Endothelial cell of umbilical vein (primary cell): ENCODE measurements at regions not wholly inside any gene's neighbourhood (a gene's known extent, or its start where the extent isn't known, plus 50 kb on each side); places are given as distances from the start of the nearest gene placed in this dataset.

Experiments used
- BruUV-seq: library from RNA; stranded (reverse); fragments of 400-500 nt; replicated peaks from 2 replicates; lab custom pipeline; 2021; lab: Mats Ljungman, UMichigan
- CTCF ChIA-PET: fragments of 300-600, 350-600 bp; sonication (Branson Sonifier 250); formaldehyde crosslinking; loops from one replicate; lab custom pipeline; 2021; ENCODE audit warnings: antibody characterized with exemption, inconsistent platforms; lab: Charles Lee
- POLR2A ChIA-PET: fragments of 300-600, 350-600 bp; sonication (Branson Sonifier 250); formaldehyde crosslinking; loops from one replicate; lab custom pipeline; 2021; ENCODE audit warnings: antibody characterized with exemption, inconsistent platforms; lab: Charles Lee
- DNase-seq: peaks from one replicate; pipeline ENCODE4 v3.0.0-alpha.2; 2011; ENCODE audit warnings: low read depth, low spot score
- FAIRE-seq: peaks from 2 replicates; lab custom pipeline; 2011; peaks lifted over from hg19 to GRCh38; lab: Jason Lieb, UNC
- H2AFZ ChIP-seq: 2 replicates; pipeline ENCODE4 v1.6.0; 2012; ENCODE audit warnings: low read depth, low read length, control low read depth, inconsistent platforms
- H3K27ac ChIP-seq: 2 replicates; pipeline ENCODE4 v1.5.1; 2011; ENCODE audit warnings: low read depth, mild to moderate bottlenecking, control low read depth, low read length, moderate library complexity; ENCODE audit not compliant: insufficient read depth
- H3K27me3 ChIP-seq, 2 experiments: 2 replicates each; pipeline versions ENCODE4 v1.6.0 to v1.6.1; 2011; ENCODE audit warnings: low read length in 2 of 2, mixed read lengths in 1 of 2; ENCODE audit not compliant: control insufficient read depth in 2 of 2, insufficient read depth in 2 of 2
- H3K36me3 ChIP-seq, 2 experiments: 2 replicates in 1 of 2; 3 replicates in 1 of 2; pipeline ENCODE4 v1.5.1; 2011; ENCODE audit warnings: low read length in 2 of 2, mild to moderate bottlenecking in 1 of 2, moderate library complexity in 1 of 2; ENCODE audit not compliant: control insufficient read depth in 2 of 2, insufficient read depth in 2 of 2; ENCODE audit errors: extremely low read depth in 1 of 2
- H3K4me1 ChIP-seq: 3 replicates; pipeline ENCODE4 v1.5.1; 2011; ENCODE audit warnings: mild to moderate bottlenecking, low read length; ENCODE audit not compliant: control insufficient read depth, insufficient read depth; ENCODE audit errors: extremely low read depth
- H3K4me2 ChIP-seq: 2 replicates; pipeline ENCODE4 v1.6.1; 2011; ENCODE audit warnings: low read length, control low read depth, mixed read lengths; ENCODE audit not compliant: insufficient read depth
- H3K4me3 ChIP-seq, 3 experiments: fragments of 200-600 bp in 1 of 3; sonication (generic), shearing (Covaris generic) in 1 of 3; replicated peaks in 1 of 3; 2 replicates each; pipeline ENCODE4 v1.5.1; 2011 to 2016; ENCODE audit warnings: control low read depth in 3 of 3, low read length in 3 of 3, mild to moderate bottlenecking in 2 of 3, inconsistent platforms in 1 of 3, low read depth in 1 of 3, moderate library complexity in 1 of 3; ENCODE audit not compliant: insufficient read depth in 1 of 3
- H3K79me2 ChIP-seq: 2 replicates; pipeline ENCODE4 v1.6.0; 2012; ENCODE audit warnings: low read length, inconsistent platforms; ENCODE audit not compliant: control insufficient read depth, insufficient read depth
- H3K9ac ChIP-seq: replicated peaks from 2 replicates; pipeline ENCODE3; 2011; ENCODE audit warnings: low read length, control low read depth; ENCODE audit not compliant: insufficient read depth; ENCODE audit errors: extremely low read depth
- H3K9me1 ChIP-seq: replicated peaks from 3 replicates; pipeline ENCODE4 v1.6.0; 2011; ENCODE audit warnings: mild to moderate bottlenecking, low read length; ENCODE audit not compliant: control insufficient read depth, insufficient read depth; ENCODE audit errors: extremely low read depth
- H3K9me3 ChIP-seq: replicated peaks from 2 replicates; pipeline ENCODE4 v1.5.1; 2012; ENCODE audit warnings: low read length, inconsistent platforms; ENCODE audit not compliant: control insufficient read depth, insufficient read depth
- H4K20me1 ChIP-seq: replicated peaks from 2 replicates; pipeline ENCODE3; 2011; ENCODE audit warnings: mild to moderate bottlenecking, low read length; ENCODE audit not compliant: control insufficient read depth, insufficient read depth; ENCODE audit errors: extremely low read depth
- EZH2 ChIP-seq: IDR thresholded peaks from 2 replicates; pipeline ENCODE4 v1.6.1; 2012; ENCODE audit warnings: borderline replicate concordance, low read depth, mild to moderate bottlenecking, moderate library complexity, low read length, inconsistent platforms; ENCODE audit not compliant: severe bottlenecking
- FOS ChIP-seq: IDR thresholded peaks from 2 replicates; pipeline ENCODE4 v1.6.1; 2011; ENCODE audit warnings: mild to moderate bottlenecking, low read length, moderate library complexity, borderline replicate concordance; ENCODE audit not compliant: insufficient read depth
- GATA2 ChIP-seq: IDR thresholded peaks from 2 replicates; pipeline ENCODE4 v1.7.0; 2011; ENCODE audit warnings: low read depth, mild to moderate bottlenecking, moderate library complexity, mixed read lengths, low read length; ENCODE audit not compliant: insufficient read length, insufficient read depth
- JUN ChIP-seq: IDR thresholded peaks from 2 replicates; pipeline ENCODE4 v1.6.1; 2011; ENCODE audit warnings: borderline replicate concordance, low read depth; ENCODE audit not compliant: insufficient read length, insufficient read depth
- MYC ChIP-seq: IDR thresholded peaks from one replicate; pipeline ENCODE4 v1.6.1; 2011; ENCODE audit warnings: mild to moderate bottlenecking, low read depth, low read length
- POLR2A ChIP-seq: IDR thresholded peaks from 2 replicates; pipeline ENCODE4 v1.6.1; 2012; ENCODE audit warnings: low read depth, mild to moderate bottlenecking, control low read depth, low read length
- POLR2AphosphoS5 ChIP-seq: IDR thresholded peaks from 2 replicates; pipeline ENCODE4 v1.6.1; 2012; ENCODE audit warnings: low read depth, mild to moderate bottlenecking, control low read depth, low read length, moderate library complexity; ENCODE audit not compliant: insufficient read depth
- dilution Hi-C: fragments of 300-500 bp; cut with MboI; formaldehyde crosslinking; loops from one replicate; pipeline ENCODE4 v1.15.0; 2019; ENCODE audit warnings: low sequenced_read_pairs; ENCODE audit not compliant: extremely low pct_ligation_motif_present
- intact Hi-C: fragments of 100-400 bp; cut with micrococcal nuclease; formaldehyde crosslinking; loops from one replicate; pipeline ENCODE4 v1.10.0; 2022
- TF ChIP-seq, protein P1 (sequence below), 2 donors: IDR thresholded peaks; 1 replicate in 1 of 2; 2 replicates in 1 of 2; pipeline ENCODE4 v1.5.1; 2011; ENCODE audit warnings: low read length in 2 of 2, mild to moderate bottlenecking in 2 of 2, moderate library complexity in 2 of 2, control low read depth in 1 of 2, inconsistent platforms in 1 of 2, low read depth in 1 of 2; ENCODE audit not compliant: insufficient read depth in 1 of 2; ENCODE audit errors: extremely low read depth in 1 of 2
- TF ChIP-seq, protein P2 (sequence below): IDR thresholded peaks from 2 replicates; pipeline ENCODE4 v1.6.1; 2011; ENCODE audit not compliant: insufficient read depth, insufficient read length

DNA sequence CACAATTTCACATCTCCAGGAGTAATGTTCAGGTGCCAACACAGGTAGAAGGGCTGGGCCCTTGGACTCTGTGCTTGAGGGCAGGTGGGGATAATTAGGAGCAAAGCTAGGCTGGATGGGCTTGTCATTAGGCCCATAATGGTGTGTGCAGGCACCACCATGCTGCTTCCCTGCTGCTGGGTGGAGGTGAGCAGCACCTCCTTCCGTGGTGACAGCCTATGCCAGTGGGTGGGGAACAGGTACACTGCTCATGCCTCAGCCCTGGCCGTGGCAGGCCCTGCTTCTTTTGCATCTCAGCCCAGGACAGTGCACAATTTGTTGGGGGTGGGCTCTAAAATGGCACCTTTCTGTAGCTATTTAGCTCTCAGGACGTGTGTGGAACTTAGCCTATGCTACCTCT is 955.5 kb downstream of the TMTC2 start:
- no peak overlapping the region for H3K4me2 ChIP-seq
- intact Hi-C loops (no loop called here), dilution Hi-C loops (no loop called here)
- TF ChIP-seq, protein P1, sequence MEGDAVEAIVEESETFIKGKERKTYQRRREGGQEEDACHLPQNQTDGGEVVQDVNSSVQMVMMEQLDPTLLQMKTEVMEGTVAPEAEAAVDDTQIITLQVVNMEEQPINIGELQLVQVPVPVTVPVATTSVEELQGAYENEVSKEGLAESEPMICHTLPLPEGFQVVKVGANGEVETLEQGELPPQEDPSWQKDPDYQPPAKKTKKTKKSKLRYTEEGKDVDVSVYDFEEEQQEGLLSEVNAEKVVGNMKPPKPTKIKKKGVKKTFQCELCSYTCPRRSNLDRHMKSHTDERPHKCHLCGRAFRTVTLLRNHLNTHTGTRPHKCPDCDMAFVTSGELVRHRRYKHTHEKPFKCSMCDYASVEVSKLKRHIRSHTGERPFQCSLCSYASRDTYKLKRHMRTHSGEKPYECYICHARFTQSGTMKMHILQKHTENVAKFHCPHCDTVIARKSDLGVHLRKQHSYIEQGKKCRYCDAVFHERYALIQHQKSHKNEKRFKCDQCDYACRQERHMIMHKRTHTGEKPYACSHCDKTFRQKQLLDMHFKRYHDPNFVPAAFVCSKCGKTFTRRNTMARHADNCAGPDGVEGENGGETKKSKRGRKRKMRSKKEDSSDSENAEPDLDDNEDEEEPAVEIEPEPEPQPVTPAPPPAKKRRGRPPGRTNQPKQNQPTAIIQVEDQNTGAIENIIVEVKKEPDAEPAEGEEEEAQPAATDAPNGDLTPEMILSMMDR (IDR thresholded peaks at IDR 0.05; ENCODE audit: extremely low read depth in 1 of 2, insufficient read depth in 1 of 2, low read depth in 1 of 2, low read length in 2 of 2), result no peak
- TF ChIP-seq EZH2 (no peak), MYC (no peak), GATA2 (no peak)
- no peak overlapping the region for H3K27ac ChIP-seq
- POLR2A ChIA-PET, result no interaction called here
- no peaks in the 10 kb centered on the region for H3K27me3 ChIP-seq
- H3K79me2 ChIP-seq, result no peaks in the 10 kb centered on the region
- no peaks in the 10 kb centered on the region for H3K9me1 ChIP-seq
- H3K36me3 ChIP-seq, result no peaks in the 10 kb centered on the region
- no peak overlapping the region for H3K4me3 ChIP-seq
- H2AFZ ChIP-seq, result no peak overlapping the region
- DNase-seq (no peak), FAIRE-seq (no peak)
- no TSS peak for BruUV-seq
- CTCF ChIA-PET, result no interaction called here
- no peak overlapping the region for H3K9ac ChIP-seq
- no peaks in the 10 kb centered on the region for H3K9me3 ChIP-seq
- H4K20me1 ChIP-seq, result no peaks in the 10 kb centered on the region
- no peaks in the 10 kb centered on the region for H3K4me1 ChIP-seq

DNA sequence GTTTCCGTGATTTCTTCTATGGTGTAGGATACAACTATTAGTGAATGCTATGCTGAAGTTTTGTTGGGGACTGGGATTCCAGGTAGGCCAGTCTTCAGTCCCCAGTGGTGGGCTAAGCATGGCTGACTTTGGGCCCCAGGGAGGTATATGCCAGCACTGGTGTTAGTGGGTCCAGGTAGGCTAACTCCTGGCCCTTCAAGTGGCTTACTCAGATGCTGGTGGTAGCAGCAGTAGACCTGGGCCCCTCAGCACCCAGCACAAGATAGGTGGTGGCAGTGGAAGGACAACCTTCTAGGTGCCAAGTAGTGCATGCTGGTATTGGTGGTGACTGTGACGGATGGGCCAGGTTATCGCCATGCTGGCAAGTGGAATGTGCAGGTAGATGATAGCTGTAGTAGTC is 955.1 kb downstream of the TMTC2 start:
- no peak overlapping the region for H3K9ac ChIP-seq
- no peaks in the 10 kb centered on the region for H3K9me1 ChIP-seq
- no peak overlapping the region for H3K27ac ChIP-seq
- H3K9me3 ChIP-seq, result no peaks in the 10 kb centered on the region
- POLR2A ChIA-PET, result no interaction called here
- CTCF ChIA-PET, result no interaction called here
- no peak overlapping the region for H3K4me3 ChIP-seq
- no peaks in the 10 kb centered on the region for H3K79me2 ChIP-seq
- DNase-seq (no peak), FAIRE-seq (no peak)
- no TSS peak for BruUV-seq
- no peaks in the 10 kb centered on the region for H3K27me3 ChIP-seq
- TF ChIP-seq FOS (no peak), EZH2 (no peak), POLR2AphosphoS5 (no peak), GATA2 (no peak), POLR2A (no peak), JUN (no peak), MYC (no peak)
- TF ChIP-seq, protein P2, sequence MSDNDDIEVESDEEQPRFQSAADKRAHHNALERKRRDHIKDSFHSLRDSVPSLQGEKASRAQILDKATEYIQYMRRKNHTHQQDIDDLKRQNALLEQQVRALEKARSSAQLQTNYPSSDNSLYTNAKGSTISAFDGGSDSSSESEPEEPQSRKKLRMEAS, result no peak
- TF ChIP-seq, protein P1 (IDR thresholded peaks at IDR 0.05; ENCODE audit: extremely low read depth in 1 of 2, insufficient read depth in 1 of 2, low read depth in 1 of 2, low read length in 2 of 2), result no peak
- H3K4me1 ChIP-seq, result no peaks in the 10 kb centered on the region
- H3K36me3 ChIP-seq, result no peaks in the 10 kb centered on the region
- dilution Hi-C loops (no loop called here), intact Hi-C loops (no loop called here)
- no peaks in the 10 kb centered on the region for H4K20me1 ChIP-seq
- no peak overlapping the region for H3K4me2 ChIP-seq
- H2AFZ ChIP-seq, result no peak overlapping the region
